ENCODE measurements at regions not wholly inside any gene's neighbourhood (a gene's known extent, or its start where the extent isn't known, plus 50 kb on each side); places are given as distances from the start of the nearest gene placed in this dataset.

DNA sequence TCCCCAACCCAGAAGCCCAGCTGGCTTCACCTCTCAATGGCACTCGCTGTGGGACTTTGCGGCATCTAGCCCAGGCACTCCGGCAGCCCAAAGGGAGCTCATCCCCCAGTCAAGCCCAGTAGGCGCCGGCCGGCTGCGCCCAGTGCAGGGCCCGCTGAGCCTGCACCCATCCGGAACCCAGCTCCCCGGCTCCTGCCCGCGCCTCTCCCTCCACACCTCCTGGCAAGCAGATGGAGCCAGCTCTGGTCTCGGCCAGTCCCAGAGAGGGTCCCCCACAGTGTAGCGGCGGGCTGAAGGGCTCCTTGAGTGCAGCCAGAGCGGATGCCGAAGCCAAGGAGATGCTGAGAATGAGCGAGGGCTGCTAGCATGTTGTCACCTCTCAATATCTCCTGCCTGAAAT, 116.8 kb upstream of the UGT8 start:
- no peaks in the 10 kb centered on the region for H3K27me3 Mint-ChIP-seq (ENCODE audit: unreplicated experiment)
- no peaks in the 10 kb centered on the region for H3K36me3 Mint-ChIP-seq (ENCODE audit: low read depth, unreplicated experiment)
- H3K9me3 Mint-ChIP-seq (ENCODE audit: unreplicated experiment): no peaks in the 10 kb centered on the region
- DNase-seq (ENCODE audit: low spot score): no peak
- no peak for TF ChIP-seq CTCF (IDR thresholded peaks at IDR 0.05; ENCODE audit: unreplicated experiment)
- no peaks in the 10 kb centered on the region for H3K4me1 Mint-ChIP-seq (ENCODE audit: unreplicated experiment)
- H3K4me3 Mint-ChIP-seq (ENCODE audit: unreplicated experiment): no peak overlapping the region
- no peak overlapping the region for H3K27ac Mint-ChIP-seq (ENCODE audit: unreplicated experiment)

DNA sequence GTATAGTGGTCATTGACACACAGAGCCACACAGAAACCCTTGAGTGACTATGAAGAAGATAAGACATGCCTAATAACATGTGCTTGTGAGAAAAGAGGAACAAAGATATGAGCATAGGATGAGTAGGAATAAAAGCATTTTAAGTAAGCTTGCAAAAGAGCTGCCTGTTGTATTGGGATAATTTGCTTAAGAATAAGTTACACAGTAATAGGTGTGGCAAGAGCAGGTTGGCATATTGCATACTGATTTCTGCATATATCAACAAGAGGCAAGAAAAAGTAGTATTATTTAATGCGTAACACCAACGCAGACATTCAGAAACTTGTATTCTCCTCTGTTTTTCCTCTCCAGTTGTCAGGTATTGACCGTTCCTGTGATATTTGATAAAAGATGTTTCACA, 111.5 kb upstream of the UGT8 start:
- no peak for TF ChIP-seq CTCF (IDR thresholded peaks at IDR 0.05; ENCODE audit: unreplicated experiment)
- Mint-ChIP-seq H3K4me3 (ENCODE audit: unreplicated experiment) (no peak overlapping the region), H3K27ac (ENCODE audit: unreplicated experiment) (no peak overlapping the region), H3K9me3 (ENCODE audit: unreplicated experiment) (no peaks in the 10 kb centered on the region), H3K27me3 (ENCODE audit: unreplicated experiment) (no peaks in the 10 kb centered on the region), H3K4me1 (ENCODE audit: unreplicated experiment) (no peaks in the 10 kb centered on the region), H3K36me3 (ENCODE audit: low read depth, unreplicated experiment) (no peaks in the 10 kb centered on the region)
- DNase-seq (ENCODE audit: low spot score): no peak

DNA sequence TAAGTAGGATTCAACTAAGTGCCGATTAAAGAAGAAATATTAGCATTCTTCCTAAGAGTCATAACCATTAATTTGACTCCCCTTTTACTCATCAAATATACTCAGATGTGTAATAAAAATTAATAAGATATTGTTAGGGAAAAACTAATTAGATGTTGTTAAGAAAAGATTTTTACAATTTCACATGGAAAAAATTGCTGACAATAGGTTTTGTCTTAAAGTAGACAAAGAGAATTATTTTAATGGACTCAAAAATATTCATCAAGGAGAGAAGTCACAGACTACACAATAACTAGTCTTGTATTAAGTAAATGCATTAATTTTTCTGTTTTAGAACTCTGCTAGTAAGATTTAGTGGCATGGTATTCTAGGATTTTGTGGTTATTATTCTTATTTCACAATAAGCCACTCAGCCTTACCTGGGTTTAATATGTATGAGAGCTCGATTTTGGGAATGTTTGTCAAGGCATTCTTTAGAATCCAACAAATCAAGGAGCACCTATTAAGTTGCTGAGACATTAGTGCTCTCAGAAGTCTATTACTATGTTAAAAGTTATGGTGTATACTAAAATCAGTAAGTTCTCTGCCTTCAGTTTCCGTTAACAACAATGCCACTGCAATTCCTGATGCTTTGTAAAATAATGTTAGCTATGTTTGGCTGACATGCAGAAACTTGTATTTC, 110.2 kb upstream of the UGT8 start:
- Mint-ChIP-seq H3K36me3 (ENCODE audit: low read depth, unreplicated experiment) (no peaks in the 10 kb centered on the region), H3K9me3 (ENCODE audit: unreplicated experiment) (no peaks in the 10 kb centered on the region), H3K4me3 (ENCODE audit: unreplicated experiment) (no peak overlapping the region), H3K4me1 (ENCODE audit: unreplicated experiment) (no peaks in the 10 kb centered on the region), H3K27ac (ENCODE audit: unreplicated experiment) (no peak overlapping the region), H3K27me3 (ENCODE audit: unreplicated experiment) (no peaks in the 10 kb centered on the region)
- DNase-seq (ENCODE audit: low spot score): no peak
- no peak for TF ChIP-seq CTCF (IDR thresholded peaks at IDR 0.05; ENCODE audit: unreplicated experiment)

DNA sequence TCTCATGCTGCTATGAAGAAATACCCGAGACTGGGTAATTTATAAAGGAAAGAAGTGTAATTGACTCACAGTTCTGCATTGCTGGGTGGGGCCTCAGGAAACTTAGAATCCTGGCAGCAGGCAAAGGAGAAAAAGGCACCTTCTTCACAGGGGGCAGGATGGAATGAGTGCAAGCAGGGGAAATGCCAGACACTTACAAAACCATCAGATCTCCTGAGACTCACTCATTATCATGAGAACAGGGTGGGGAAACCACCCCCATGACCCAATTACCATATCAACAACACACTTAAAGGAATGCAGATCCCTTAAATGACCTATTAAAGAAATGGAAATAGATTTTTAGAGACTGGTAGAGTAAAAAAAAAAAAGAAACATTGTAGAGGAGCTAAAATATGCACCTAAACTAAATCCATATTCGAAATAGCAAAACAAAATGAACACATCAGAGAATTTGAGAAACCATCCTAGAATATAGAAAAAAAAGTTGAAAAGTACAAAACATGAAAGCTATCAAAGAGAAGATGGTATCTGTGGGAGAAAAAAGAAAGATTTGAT, 104.3 kb upstream of the UGT8 start:
- no peak overlapping the region for H3K27ac Mint-ChIP-seq (ENCODE audit: unreplicated experiment)
- no peak overlapping the region for H3K4me3 Mint-ChIP-seq (ENCODE audit: unreplicated experiment)
- H3K4me1 Mint-ChIP-seq (ENCODE audit: unreplicated experiment): no peaks in the 10 kb centered on the region
- DNase-seq (ENCODE audit: low spot score): no peak
- no peak for TF ChIP-seq CTCF (IDR thresholded peaks at IDR 0.05; ENCODE audit: unreplicated experiment)
- H3K9me3 Mint-ChIP-seq (ENCODE audit: unreplicated experiment): no peaks in the 10 kb centered on the region
- H3K36me3 Mint-ChIP-seq (ENCODE audit: low read depth, unreplicated experiment): no peaks in the 10 kb centered on the region
- H3K27me3 Mint-ChIP-seq (ENCODE audit: unreplicated experiment): no peaks in the 10 kb centered on the region

GRCh38 chr4:114495471-114495928, 103.1 kb upstream of the UGT8 start:
- Mint-ChIP-seq H3K4me1 (ENCODE audit: unreplicated experiment) (peaks cover 2% of the 10 kb centered on the region), H3K27me3 (ENCODE audit: unreplicated experiment) (no peaks in the 10 kb centered on the region), H3K36me3 (ENCODE audit: low read depth, unreplicated experiment) (no peaks in the 10 kb centered on the region), H3K27ac (ENCODE audit: unreplicated experiment) (no peak overlapping the region), H3K9me3 (ENCODE audit: unreplicated experiment) (no peaks in the 10 kb centered on the region), H3K4me3 (ENCODE audit: unreplicated experiment) (no peak overlapping the region)
- DNase-seq (ENCODE audit: low spot score): no peak
- TF ChIP-seq CTCF (IDR thresholded peaks at IDR 0.05; ENCODE audit: unreplicated experiment): no peak
